Mucosa of rectum (tissue), 2 donors: ENCODE measurements at regions not wholly inside any gene's neighbourhood (a gene's known extent, or its start where the extent isn't known, plus 50 kb on each side); places are given as distances from the start of the nearest gene placed in this dataset.

Experiments
- H3K27ac ChIP-seq, 2 donors: one replicate each; pipeline ENCODE4 v1.7.0; 2013; ENCODE audit warnings: inconsistent platforms in 2 of 2, low read depth in 2 of 2, low read length in 2 of 2
- H3K27me3 ChIP-seq, 2 donors: one replicate each; pipeline ENCODE4 v1.7.0; 2013; ENCODE audit warnings: low read length in 2 of 2; ENCODE audit not compliant: control insufficient read depth in 2 of 2, insufficient read depth in 2 of 2
- H3K36me3 ChIP-seq, 2 donors: one replicate each; pipeline ENCODE4 v1.7.0; 2013; ENCODE audit warnings: low read length in 2 of 2; ENCODE audit not compliant: control insufficient read depth in 2 of 2, insufficient read depth in 2 of 2
- H3K4me1 ChIP-seq, 2 donors: one replicate each; pipeline ENCODE4 v1.7.0; 2013; ENCODE audit warnings: low read length in 2 of 2, mild to moderate bottlenecking in 1 of 2; ENCODE audit not compliant: control insufficient read depth in 2 of 2, insufficient read depth in 2 of 2
- H3K4me3 ChIP-seq, 2 donors: one replicate each; pipeline ENCODE4 v1.7.0; 2013; ENCODE audit warnings: low read length in 2 of 2
- H3K9ac ChIP-seq, 2 donors: one replicate each; pipeline ENCODE4 v1.7.0; 2013; ENCODE audit warnings: low read length in 2 of 2, low read depth in 1 of 2, mild to moderate bottlenecking in 1 of 2
- H3K9me3 ChIP-seq, 2 donors: one replicate each; pipeline ENCODE4 v1.7.0; 2013; ENCODE audit warnings: low read length in 2 of 2; ENCODE audit not compliant: control insufficient read depth in 2 of 2
- donor health status: healthy.
- donor health status: Normal muscosa, but diverticular disease.

- H3K36me3 ChIP-seq: no peaks in the 10 kb centered on the region
- H3K4me1 ChIP-seq: no peaks in the 10 kb centered on the region
- H3K27me3 ChIP-seq: peaks cover 0 to 3% of the 10 kb centered on the region in 2 donors
- no peak overlapping the region for H3K9ac ChIP-seq
- no peak overlapping the region for H3K4me3 ChIP-seq
- H3K9me3 ChIP-seq: no peaks in the 10 kb centered on the region
- no peak overlapping the region for H3K27ac ChIP-seq
These were observed 116.0 kb downstream of the MN1 start for GRCh38 chr22:27685515-27685914.

DNA sequence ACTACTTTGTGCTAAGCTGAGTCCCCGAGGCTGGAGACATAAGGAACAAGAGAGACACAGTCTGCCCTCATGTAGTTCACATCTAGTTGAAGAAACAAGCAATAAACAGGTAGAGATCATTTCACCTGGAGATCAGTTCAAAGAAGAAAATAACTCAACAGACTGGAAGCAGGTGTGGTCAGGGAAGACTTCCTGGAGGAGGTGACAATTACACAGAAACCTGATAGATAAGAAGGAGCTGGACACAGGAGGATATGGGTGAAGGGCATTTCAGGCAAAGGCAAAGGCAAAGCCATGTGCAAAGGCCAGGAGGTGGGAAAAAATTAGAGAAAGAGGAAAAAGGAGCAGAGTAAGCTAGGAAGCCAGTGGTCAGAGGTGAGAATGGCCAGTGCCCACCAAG lies 115.6 kb downstream of the MN1 start:
- no peak overlapping the region for H3K9ac ChIP-seq
- no peaks in the 10 kb centered on the region for H3K4me1 ChIP-seq
- H3K27me3 ChIP-seq: peaks cover 0 to 3% of the 10 kb centered on the region in 2 donors
- no peak overlapping the region for H3K27ac ChIP-seq
- H3K9me3 ChIP-seq: no peaks in the 10 kb centered on the region
- no peaks in the 10 kb centered on the region for H3K36me3 ChIP-seq
- H3K4me3 ChIP-seq: no peak overlapping the region

DNA sequence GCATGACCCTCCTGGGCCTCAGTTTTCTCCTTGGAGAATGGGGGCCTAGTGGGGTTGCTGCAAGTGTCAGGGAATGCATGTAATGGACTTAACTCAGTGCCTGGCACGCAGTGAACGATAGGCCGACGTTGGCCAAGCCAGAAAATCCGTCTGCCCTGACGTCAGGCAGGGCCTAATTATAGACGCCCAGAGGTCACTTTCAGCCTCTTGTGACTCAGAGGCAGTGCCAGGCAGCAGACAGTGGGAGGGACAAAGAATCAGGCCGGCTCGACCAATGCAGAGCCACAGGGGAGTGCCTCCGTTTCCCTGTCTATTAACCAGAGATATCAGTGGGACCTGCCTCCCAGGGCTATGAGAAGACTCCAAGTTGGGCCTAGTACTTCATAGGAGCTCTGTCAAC lies 115.0 kb downstream of the MN1 start:
- Histone ChIP-seq H3K9ac (no peak overlapping the region), H3K4me1 (no peaks in the 10 kb centered on the region), H3K27ac (no peak overlapping the region), H3K4me3 (no peak overlapping the region), H3K9me3 (no peaks in the 10 kb centered on the region), H3K36me3 (no peaks in the 10 kb centered on the region), H3K27me3 (peaks cover 0 to 2% of the 10 kb centered on the region in 2 donors)

DNA sequence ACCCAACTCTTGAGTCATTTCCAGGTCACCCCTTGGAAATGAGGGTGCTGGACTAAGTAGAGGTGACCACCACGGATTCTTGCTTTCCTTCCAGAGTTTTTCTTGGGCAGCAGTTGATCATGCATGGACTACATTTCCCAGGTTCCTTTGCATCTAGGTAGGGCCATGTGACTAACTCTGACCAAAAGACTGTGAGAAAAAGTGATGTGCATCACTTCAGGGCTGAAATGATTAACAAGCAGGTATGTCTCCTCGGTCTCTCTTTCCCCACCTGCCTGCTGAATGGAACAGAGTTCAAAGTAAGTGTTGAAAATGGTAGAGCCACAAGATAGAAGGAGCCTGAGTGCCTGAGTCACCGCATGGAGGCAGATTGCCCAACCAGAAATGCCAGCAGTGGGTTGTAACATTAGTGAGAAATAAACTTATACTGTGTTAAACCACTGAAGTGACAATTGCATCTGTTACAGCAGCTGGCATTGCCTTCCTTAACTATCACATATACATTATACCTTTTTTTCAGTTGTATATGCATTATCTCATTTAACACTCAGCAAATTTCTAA lies 113.5 kb downstream of the MN1 start:
- H3K27ac ChIP-seq: no peak overlapping the region

DNA sequence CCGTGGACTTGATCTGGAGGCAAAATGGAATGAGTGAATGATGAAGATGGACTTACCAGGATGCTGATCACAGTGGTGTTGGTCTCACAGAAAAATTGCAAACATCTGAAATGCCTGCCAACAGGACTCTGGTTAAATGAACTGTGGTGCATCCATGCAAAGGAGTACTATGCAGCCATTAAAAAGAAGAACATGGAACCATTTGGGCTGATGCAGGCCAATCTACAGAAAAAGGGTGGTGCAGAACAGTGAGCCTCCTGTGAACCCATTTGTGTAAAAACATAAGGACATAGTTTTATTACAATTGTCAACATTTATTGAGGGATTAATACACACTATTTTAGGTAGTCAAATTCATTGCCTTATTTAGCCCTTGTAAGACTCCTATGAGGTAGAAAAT lies 111.9 kb downstream of the MN1 start:
- Histone ChIP-seq H3K36me3 (no peaks in the 10 kb centered on the region), H3K4me1 (no peaks in the 10 kb centered on the region), H3K27ac (no peak overlapping the region)

More for the DNA sequence above, 113.5 kb downstream of the MN1 start:
- Histone ChIP-seq H3K27me3 (no peaks in the 10 kb centered on the region), H3K4me3 (no peak overlapping the region), H3K36me3 (no peaks in the 10 kb centered on the region), H3K4me1 (no peaks in the 10 kb centered on the region), H3K9ac (no peak overlapping the region), H3K9me3 (no peaks in the 10 kb centered on the region)

GRCh38 chr22:27690599-27690998 lies 111.0 kb downstream of the MN1 start:
- Histone ChIP-seq H3K27me3 (no peaks in the 10 kb centered on the region), H3K4me3 (no peak overlapping the region), H3K36me3 (no peaks in the 10 kb centered on the region), H3K9ac (no peak overlapping the region), H3K27ac (no peak overlapping the region), H3K4me1 (no peaks in the 10 kb centered on the region), H3K9me3 (no peaks in the 10 kb centered on the region)

More for the DNA sequence above, 111.9 kb downstream of the MN1 start:
- no peak overlapping the region for H3K4me3 ChIP-seq
- H3K27me3 ChIP-seq: no peaks in the 10 kb centered on the region
- no peak overlapping the region for H3K9ac ChIP-seq
- H3K9me3 ChIP-seq: no peaks in the 10 kb centered on the region

- H3K36me3 ChIP-seq: no peaks in the 10 kb centered on the region
- no peaks in the 10 kb centered on the region for H3K27me3 ChIP-seq
- no peaks in the 10 kb centered on the region for H3K4me1 ChIP-seq
- no peak overlapping the region for H3K4me3 ChIP-seq
- no peak overlapping the region for H3K9ac ChIP-seq
- no peak overlapping the region for H3K27ac ChIP-seq
- H3K9me3 ChIP-seq: no peaks in the 10 kb centered on the region
These were observed 109.3 kb downstream of the MN1 start for GRCh38 chr22:27692243-27692642.

GRCh38 chr22:27695925-27696324 lies 105.6 kb downstream of the MN1 start:
- Histone ChIP-seq H3K27me3 (no peaks in the 10 kb centered on the region), H3K4me3 (no peak overlapping the region), H3K36me3 (no peaks in the 10 kb centered on the region), H3K4me1 (no peaks in the 10 kb centered on the region), H3K27ac (no peak overlapping the region), H3K9me3 (no peaks in the 10 kb centered on the region), H3K9ac (no peak overlapping the region)

GRCh38 chr22:27697888-27698287 lies 103.7 kb downstream of the MN1 start:
- H3K27ac ChIP-seq: no peak overlapping the region
- no peaks in the 10 kb centered on the region for H3K9me3 ChIP-seq
- no peak overlapping the region for H3K4me3 ChIP-seq
- H3K27me3 ChIP-seq: no peaks in the 10 kb centered on the region
- no peak overlapping the region for H3K9ac ChIP-seq
- H3K36me3 ChIP-seq: no peaks in the 10 kb centered on the region
- no peaks in the 10 kb centered on the region for H3K4me1 ChIP-seq
